HEK293T (cell line): ENCODE measurements at regions not wholly inside any gene's neighbourhood (a gene's known extent, or its start where the extent isn't known, plus 50 kb on each side); places are given as distances from the start of the nearest gene placed in this dataset.

ENCODE experiments used
- BHLHE40 ChIP-seq: fragments of 450-650 bp; IDR thresholded peaks from 2 replicates; pipeline ENCODE4 v1.6.1; 2016; ENCODE audit warnings: mild to moderate bottlenecking, moderate library complexity, borderline replicate concordance
- CTBP1 ChIP-seq: fragments of 450-650 bp; IDR thresholded peaks from 2 replicates; pipeline ENCODE4 v1.6.1; 2016; ENCODE audit warnings: borderline replicate concordance
- ELF4 ChIP-seq: fragments of 450-650 bp; IDR thresholded peaks from 2 replicates; pipeline ENCODE4 v1.6.1; 2017; ENCODE audit warnings: antibody characterized with exemption
- FOXA1 ChIP-seq: fragments of 450-650 bp; IDR thresholded peaks from 2 replicates; pipeline ENCODE4 v1.6.1; 2016; ENCODE audit warnings: mild to moderate bottlenecking
- FOXK2 ChIP-seq: fragments of 450-650 bp; IDR thresholded peaks from 2 replicates; pipeline ENCODE4 v1.6.1; 2016; ENCODE audit warnings: mild to moderate bottlenecking
- FOXM1 ChIP-seq: fragments of 450-650 bp; IDR thresholded peaks from 2 replicates; pipeline ENCODE4 v1.6.1; 2017; ENCODE audit warnings: mild to moderate bottlenecking, borderline replicate concordance
- HDGF ChIP-seq: fragments of 450-650 bp; IDR thresholded peaks from 2 replicates; pipeline ENCODE4 v1.6.1; 2017; ENCODE audit warnings: antibody characterized with exemption, borderline replicate concordance
- NFRKB ChIP-seq: fragments of 450-650 bp; IDR thresholded peaks from 2 replicates; pipeline ENCODE4 v1.6.1; 2016; ENCODE audit warnings: mild to moderate bottlenecking, moderate library complexity
- SP1 ChIP-seq: fragments of 450-650 bp; IDR thresholded peaks from 2 replicates; pipeline ENCODE4 v1.6.1; 2017
- SUZ12 ChIP-seq: fragments of 450-650 bp; IDR thresholded peaks from 2 replicates; pipeline ENCODE4 v1.6.1; 2016; ENCODE audit warnings: mild to moderate bottlenecking
- TARDBP ChIP-seq: fragments of 450-650 bp; IDR thresholded peaks from 2 replicates; pipeline ENCODE4 v1.6.1; 2016
- ZNF384 ChIP-seq: fragments of 450-650 bp; IDR thresholded peaks from 2 replicates; pipeline ENCODE4 v1.6.1; 2016

DNA sequence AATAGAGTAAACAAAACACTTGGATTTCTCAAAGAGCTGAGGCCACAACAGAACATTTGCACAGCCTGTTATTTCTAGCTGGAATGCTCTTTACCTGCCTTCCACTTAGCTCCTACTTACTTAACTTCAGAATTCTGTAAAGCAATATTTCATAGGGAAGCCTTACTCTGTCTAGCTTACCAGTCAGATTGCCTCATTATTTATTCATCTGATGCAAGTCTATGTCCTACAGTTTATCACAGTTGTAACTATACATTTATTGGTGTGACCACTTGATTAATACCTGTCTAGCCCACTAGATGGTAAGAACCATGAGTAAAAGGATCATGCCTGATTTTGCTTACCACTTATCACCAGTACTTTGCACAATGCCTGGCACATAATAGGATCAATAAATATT lies 56.1 kb upstream of the ME3 start:
- TF ChIP-seq ELF4 (no peak), BHLHE40 (no peak), SUZ12 (no peak), FOXM1 (no peak), SP1 (no peak), FOXA1 (no peak), HDGF (no peak), ZNF384 (no peak), NFRKB (no peak), FOXK2 (no peak), TARDBP (no peak), CTBP1 (no peak)
